Superior temporal gyrus (tissue), 1 donor: ENCODE measurements at regions not wholly inside any gene's neighbourhood (a gene's known extent, or its start where the extent isn't known, plus 50 kb on each side); places are given as distances from the start of the nearest gene placed in this dataset.

Experiments used
- DNase-seq: peaks from one replicate; pipeline ENCODE4 v3.0.0-alpha.2; 2016; ENCODE audit errors: extremely low spot score

DNA sequence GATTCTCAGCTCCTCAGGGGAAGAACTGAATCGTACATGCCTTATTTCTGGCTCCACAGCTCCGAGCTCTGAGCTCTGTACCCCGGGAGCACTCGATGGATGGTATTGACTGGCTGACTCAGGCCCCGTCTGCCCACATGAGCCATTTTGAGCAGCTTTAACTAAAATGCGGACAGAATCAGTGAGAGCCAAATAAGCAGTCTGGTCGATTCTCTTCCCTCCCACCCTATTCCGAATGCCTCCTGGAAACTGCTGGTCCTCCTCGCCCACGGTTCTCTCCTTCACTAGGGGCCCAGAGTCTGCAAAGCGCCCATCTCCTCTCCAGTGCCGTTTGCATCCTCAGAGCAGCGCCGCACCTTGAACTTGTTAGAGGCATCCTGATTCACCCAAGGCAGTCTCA lies 125.9 kb upstream of the IRF2BP2 start:
- DNase-seq, result peak; percentile 46

DNA sequence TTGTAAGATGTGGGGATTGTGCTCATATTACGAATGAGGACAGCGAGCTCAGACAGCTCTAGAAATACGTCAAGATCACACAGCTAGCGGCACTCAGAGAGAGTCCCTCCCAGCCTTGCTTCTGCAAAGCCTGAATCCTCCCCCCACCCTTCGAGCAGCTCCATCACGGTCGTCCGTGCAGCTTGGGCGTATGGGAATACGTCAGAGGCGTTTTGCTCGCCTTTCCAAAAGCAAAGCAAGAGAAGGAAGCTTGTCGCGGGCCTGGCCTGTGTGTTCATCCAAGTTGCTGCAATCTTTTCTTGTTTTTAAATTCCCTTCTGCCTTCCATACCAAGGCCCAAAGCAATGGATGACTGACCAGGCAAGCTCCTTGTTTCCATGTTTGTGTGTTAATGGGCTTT lies 125.5 kb upstream of the IRF2BP2 start:
- DNase-seq, result peak; percentile 55

DNA sequence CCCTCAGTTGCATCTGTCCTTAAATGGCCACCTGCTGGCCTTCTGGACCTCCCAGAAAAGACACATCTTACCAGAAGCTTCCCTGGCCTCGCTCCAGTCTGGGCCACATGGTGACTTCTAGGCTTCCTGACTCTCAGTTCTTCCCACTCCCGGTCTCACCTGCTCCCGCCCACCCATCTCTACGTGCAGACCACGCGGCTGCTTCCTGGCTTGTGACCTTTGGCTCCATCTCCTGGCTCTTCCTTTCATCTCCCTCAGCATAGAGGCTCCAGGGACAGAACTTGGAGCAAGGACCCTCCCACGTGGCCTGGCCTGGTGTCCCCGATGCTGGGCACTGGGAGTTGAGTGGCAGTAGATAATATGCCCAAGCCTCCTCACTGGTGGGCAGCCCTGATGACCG lies 124.9 kb upstream of the IRF2BP2 start:
- no peak for DNase-seq

DNA sequence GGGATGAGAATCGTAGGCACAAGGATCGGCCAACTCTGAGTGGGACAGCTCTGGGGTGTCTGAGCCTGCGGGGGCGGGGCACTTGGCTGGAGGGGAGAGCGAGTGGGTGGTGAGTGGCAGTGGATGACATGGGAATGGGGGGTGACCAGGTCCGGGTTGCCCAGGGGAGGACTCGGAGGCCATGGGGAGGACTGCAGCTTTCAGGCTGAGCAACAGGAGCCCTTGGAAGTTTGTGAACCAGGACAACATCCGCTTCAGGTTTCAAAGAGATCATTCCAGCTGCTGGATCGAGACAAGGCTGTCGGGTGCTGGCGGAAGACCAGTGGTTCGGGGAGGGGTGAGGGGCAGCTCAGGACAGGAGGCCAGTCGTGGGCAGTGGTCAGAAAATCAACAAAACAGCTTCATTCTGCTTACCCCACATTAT lies 124.4 kb upstream of the IRF2BP2 start:
- no peak for DNase-seq

DNA sequence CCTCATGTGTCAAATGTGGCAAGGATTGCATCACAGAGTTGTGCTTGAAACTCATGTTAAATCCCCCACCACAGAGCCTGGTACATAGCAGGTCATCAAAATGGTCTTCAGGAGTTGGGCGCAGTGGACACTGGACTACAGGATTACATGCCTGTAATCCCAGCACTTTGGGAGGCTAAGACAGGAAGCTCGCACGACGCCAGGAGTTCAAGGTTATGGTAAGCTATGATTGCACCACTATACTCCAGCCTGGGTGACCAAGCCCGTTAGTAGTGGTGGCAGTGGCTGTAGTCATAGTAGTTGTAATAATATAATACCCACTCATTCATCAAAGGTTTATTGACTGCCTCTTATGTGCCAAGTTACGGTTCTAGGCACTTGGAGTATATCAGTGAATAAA lies 123.4 kb upstream of the IRF2BP2 start:
- DNase-seq, result no peak

DNA sequence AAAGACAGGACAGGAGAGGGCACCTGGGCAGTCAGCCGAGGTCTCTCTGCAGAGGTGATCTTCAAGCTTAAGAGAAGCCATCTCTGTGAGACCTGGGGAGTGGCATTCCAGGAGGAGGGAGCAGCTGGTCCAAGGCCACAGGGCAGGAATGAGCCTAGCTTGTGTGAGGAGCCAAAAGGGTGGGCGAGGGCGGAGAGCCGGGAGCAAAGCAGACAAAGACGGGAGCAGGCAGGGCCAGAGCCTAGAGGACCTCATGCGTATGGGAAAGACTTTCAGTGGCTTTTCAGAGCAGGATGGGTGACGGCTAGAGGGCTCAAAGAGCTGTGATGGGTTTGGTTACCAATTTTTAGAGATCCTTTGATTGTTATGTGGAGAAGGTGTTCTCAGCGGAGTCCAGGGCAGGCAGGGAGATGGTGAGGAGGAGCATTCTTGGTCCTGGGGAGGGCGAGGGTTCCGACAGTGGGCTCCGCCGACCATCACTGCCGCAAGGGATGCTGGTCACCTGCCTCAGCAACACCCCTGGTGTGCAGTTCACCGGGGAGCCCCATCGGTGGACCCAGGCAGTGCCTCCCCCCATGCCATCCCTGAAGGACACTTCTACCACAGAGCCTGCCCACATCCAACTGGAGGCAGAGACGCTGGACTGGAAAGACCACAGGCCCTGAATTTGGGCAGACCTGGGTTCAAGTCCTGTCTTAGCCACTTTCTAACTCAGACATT lies 122.9 kb upstream of the IRF2BP2 start:
- DNase-seq, result no peak

DNA sequence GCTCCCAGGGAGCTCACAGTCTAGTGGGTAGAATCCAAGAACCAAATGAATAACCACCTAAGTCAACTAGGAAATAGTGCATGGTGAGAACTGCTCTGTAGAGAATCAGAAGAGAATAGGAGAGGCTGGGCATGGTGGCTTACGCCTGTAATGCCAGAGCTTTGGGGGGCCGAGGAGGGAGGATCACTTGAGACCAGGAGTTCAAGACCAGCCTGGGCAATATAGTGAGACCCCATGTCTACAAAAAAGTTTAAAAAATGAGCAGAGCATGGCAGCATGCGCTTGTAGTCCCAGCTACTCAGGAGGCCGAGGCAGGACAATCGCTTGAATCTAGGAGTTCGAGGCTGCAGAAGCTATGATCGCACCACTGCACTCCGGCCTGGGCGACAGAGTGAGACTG lies 122.3 kb upstream of the IRF2BP2 start:
- DNase-seq, result no peak

DNA sequence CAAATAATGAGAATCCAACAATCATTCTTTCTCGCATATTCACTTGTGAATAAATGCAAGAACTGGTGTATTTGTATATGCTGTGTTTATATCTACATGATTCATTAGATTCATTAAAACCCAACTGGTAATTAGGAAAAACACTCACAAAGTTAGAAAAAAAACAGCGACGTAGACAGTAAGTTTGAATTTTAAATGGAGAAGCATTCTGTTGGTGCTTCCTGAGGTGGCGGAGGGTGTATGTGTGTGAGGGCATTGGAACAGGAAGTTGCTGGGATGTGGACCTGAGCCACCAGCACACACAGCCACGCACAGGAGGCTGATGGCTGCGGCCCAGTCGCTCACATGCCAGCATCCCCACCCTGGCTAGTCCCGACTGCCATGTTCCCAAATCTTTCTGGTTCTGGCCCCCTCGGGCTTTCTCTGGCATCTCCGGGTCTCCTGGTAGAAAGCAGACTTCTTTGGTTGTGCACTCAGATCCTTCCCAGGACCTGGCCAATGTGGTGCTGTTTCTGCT lies 121.6 kb upstream of the IRF2BP2 start:
- DNase-seq, result no peak

DNA sequence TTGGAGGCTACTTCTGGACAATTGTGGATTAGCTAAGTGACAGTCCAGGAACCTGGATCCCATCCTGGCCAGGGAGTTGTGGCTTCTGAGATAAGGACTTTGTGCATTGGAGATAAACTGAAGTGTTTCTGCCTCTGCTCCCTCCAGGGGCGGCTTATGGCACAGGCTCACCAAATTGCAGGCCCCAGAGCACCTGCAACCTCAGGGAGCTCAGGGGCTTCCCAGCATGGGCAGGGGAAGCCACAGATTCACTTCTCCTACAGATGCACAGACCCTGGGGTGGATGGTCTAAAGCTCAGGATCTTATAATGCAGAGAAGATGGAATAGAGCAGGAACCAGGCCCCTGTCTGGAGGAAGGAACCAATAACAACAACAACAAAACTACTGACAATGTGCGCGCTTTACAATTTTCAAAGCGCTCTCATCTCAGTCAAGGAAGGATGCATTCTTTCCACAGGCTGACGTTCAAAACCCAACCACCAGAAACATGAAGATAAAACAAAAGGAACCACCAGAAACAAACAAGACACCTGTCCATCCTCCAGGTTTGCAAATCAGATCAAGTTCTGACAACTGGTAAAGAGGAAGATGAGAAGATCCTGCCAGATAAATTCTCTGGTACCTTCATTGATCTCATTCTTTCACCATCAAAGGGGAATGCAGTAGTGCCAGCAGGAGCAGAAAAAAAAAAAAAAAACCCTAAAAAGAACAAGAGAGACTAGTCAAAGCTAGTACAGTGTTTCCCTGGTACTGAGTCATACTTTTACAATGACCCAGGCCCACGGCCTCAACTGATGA lies 121.0 kb upstream of the IRF2BP2 start:
- no peak for DNase-seq

DNA sequence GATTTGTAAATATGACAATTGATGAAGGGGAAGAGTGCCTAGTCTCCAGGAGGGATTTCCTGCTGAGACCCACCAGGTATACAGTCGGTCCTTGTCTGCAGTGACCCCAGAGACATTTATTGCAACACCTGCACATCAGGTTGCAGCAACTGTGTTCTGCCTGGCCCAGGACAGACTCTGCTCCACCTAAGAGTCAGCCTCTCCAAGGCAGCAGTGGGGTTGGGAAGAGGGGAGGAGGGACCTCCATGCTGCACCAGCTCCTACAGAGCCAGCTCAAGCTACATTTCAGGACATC lies 120.4 kb upstream of the IRF2BP2 start:
- no peak for DNase-seq

DNA sequence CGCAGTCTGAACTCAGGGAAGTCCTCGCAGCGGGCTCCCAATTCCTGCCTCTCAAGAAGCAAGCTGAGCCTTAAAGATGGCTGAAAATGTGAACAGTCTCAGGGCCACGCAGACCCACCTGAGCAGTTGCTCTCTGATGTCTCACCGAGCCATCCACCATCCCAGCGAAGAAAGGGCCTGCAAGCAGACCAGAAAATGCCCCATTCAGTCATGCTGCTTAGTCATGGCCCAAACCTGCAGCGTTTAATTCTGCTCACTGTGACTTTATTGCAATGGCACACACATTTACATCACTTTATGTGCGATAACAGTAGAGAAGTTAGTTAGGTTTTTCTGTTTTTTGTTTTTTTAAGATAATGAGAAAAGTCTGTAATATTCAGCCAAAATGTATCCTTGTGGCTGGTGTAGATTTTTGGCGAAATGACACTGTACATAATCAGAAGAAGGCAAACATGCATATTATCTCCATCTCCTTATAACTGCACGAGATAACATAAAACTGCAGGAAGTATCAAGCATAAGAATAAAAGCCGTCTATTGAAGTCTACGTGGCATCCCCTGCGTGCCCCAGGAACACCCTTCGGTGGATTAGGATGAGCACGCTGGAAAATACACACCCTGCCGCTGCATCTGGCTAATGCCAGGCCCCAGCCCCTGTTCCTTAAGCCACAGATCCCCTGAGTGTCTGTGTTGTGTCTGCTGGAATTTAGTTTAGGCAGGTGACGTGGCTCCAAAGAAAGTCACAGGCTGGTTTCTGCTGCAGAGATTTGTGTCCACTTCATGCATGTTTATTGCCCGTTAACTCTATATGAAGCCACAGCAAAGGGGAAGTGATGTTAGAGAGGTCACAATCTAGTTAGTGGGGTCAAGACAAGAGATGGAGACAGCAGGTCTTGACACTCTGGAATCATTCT lies 119.8 kb upstream of the IRF2BP2 start:
- DNase-seq, result no peak

DNA sequence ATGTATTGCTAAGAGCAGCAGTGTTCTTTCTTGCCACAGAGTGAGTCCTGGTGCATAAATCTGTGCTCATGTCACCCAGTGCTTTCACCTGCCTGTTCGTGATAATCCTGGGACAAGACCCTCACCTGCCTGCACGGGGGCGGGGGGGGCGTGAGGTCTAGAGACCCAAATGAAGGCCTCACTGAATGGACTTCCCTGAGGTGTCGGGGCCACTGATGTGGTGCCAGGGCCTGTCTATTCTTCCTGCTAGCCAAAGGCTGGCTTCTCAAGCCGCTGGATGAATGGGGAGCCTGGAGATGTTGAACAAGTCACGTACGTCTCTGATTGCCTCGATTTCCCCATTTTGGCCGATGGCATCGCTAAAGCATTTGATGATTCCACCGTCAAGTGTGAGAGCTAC lies 118.8 kb upstream of the IRF2BP2 start:
- DNase-seq, result no peak

DNA sequence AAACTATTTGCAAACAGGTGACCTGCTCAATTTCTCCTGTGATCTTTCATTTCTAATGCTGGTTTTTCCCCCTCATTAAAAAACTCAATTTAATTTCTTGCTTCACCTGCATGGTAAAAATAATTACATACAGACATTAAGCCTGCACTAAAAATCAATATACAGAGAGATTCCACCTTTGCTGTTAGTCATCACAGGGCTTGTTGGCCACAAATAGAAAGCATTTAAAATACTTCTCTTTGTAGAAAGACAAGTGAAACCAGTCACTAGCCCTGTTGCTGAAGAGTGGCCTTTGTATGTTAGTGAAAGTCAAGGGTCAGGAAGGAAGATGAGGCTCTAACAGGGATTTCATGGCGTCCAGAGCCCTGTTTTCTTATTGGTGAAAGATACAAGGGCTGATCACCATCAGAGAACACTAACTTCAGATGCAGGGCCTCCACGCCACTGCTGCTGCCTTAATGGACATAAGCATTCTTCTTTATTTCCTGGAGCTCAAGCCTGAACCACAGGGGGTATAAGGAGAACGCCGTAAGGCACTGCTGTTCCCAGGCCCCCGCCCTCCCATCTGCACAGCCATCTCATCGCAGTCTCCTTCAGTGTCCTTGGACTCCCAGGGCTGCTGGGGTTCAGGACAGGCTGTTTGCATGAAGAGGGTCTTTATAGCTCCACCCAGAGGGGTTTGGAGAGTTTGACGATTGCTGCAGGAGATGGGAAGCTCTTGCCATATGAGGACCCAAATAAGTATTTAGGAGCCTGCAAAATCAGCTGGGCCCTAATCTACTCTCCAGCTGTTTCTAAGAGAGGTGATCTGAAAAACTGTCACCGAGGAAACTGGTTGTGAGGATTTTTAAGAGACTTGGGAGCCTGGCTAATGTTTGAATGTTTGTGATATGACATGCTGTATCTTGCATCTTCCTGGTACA lies 117.3 kb upstream of the IRF2BP2 start:
- DNase-seq, result peak; percentile 38

DNA sequence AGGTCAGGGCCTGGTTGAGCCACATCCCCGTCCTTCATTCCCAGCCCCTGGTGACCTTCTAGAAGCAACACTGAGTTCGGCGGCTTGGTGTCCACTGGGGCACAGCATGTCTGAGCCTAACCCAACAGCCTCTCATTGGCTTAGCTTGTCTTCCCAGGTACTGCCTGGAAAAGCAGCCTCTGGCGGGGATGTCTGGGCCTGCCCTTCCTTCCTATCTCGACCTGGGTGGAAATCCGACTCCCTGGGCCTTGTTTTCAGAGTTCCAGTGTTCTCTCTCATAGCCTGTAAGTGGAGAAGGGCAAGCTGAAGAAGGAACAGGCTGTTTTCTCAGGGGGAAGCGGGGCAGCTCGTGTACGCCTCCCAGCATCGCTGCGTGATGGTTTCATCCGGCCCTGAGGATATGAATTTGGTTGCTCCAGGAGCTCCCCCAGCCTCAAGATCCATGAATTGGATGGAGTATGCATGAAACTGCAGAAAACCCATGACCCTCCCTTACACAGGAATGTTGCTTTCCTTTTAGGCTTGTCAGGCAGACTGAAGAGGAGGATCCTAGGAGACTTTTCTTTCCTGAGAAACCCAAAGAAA lies 116.5 kb upstream of the IRF2BP2 start:
- DNase-seq, result no peak

DNA sequence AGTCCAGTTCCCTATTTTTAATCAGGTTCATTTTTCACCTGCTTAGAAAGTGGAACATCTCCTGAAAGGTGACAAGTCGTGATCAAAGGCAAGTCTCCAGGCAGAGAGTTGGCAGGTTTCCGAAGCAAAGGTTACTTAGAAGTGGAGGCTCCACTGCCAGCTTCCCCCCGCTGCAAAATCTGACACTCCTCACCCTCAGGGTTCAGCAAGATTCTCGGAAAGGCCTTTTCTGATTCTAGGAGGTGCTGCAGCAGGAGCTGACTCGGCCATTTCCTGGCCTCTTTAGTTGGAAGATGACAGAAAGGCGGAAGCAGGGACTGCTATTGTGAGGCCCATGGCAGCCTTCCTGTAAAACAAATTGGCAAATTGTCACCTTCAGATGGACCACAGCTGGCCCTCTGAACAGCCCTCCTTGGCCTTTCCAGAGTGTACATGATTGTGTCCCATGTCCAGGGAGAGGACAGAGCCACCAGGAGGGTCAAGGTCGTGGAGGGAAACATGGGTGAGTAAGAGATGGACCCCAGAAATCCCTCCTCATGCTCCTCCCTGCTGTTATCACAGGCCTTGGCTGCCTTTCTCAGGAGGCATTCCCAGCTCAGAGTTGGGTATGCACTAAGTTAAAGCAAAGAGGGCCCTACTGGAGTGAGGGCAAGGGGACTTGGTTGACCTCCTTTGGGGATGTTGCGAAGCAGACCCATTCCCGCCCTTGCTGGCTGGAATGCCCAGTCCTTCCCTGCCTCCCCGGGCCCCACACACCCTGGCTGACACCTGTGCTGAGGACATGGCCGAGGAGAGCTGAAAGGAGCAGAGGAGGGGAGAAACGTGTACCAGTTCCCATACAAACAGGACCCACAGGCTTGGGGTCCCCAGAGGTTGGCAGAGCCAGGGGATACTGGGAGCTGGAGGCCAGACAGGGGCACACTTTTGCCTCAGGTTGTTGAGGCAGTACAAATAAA lies 115.5 kb upstream of the IRF2BP2 start:
- DNase-seq, result peak; percentile 73

DNA sequence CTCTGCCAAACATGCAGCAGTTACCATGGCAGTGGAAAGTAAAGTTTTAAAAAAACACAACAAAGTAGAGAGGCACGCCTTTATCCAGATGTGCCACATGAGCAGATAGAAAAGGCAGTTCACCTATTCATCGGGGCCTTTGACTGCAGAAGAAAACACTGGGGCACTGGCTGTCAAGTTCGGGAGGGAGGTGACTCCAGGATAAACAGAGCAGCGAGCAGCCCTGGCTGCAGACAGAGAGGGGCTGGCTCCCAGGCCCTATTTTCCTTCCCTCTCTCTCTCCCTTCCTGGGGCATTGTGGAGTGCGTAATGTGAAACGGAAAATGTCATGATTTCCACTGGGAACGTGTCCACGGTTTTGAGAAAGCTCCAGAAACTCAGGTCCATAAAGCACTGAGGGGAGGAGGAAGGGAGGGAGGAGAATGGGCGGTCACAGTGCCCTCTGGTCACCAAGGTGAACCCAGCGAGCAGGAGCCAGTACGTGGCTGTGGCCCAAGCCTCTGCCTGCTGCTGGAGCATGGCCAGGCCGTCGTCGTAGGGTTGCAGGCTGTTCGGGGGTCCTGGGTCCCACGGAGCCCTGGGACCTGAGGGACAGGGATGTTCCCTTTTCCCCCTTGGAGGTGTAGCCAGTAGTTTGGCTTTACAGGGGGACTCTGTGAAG lies 114.7 kb upstream of the IRF2BP2 start:
- no peak for DNase-seq

DNA sequence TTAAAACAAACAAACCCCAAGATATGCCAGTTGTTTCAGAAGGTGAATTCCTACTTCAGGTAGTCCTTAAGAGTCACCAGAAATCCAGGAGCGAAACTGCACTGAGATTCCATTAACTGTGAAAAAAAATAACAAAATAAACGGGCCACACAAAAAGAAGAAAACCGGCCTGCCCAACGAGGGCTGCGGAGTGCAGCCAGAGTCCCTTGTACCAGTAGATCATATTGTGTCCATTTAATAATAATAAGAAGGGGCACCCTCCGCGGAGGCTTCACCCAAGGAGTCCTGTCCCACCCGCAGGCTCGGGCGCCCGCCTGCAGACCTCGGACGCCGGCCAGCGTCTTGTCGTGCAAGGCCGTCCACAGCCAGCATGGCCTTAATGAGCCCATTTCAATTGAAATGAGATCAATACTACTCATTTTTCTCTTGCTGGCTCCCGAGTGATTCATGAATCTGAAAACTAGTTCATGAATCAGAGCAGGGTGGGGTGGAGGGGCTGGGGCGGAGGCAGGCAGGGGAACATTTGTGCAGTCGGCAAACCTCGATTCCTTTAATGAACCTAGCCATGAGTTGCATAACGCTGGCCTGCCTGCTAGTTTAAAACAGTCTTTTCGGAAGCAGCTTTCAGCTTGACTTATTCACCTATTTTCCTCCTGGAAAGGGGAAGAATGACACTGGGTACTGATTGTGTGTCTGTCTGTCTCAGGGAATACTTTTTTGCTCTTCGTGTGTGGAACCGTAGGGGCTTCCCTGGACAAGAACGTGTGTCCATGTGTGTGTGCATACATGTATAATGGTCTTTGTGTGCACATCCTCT lies 113.1 kb upstream of the IRF2BP2 start:
- peak; percentile 86 for DNase-seq

DNA sequence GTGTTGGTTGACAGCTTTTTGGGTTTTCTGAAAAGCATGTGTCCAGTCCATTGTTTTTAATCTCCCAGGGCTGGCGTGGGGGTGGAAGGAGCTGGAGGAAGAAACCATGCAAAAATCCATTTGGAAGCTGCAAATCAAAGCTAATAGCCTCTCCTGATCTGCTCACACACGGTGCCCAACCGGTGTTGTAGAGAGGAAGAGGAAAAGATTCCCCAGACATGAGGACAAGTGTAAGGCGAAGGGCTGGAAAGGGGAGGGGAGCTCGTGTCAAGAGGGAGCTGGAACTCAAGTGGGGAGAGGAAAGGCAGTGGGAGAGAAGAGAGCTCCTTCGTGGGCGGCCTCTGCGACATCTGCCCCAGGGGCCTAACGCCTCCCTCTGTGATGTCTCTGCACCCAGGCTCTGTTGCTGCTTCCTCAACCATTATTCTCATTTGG lies 112.3 kb upstream of the IRF2BP2 start:
- peak; percentile 40 for DNase-seq
